ENCODE measurements at regions not wholly inside any gene's neighbourhood (a gene's known extent, or its start where the extent isn't known, plus 50 kb on each side); places are given as distances from the start of the nearest gene placed in this dataset.

GRCh38 chr6:92274588-92274987, 1144.8 kb downstream of the EPHA7 start:
- H3K27me3 ChIP-seq (ENCODE audit: low read length), result no peaks in the 10 kb centered on the region
- H3K4me1 ChIP-seq (ENCODE audit: insufficient read depth, low read length), result no peaks in the 10 kb centered on the region
- no peak for TF ChIP-seq EZH2 (IDR thresholded peaks at IDR 0.05; ENCODE audit: low read length, unreplicated experiment)
- no peak for TF ChIP-seq EZH2phosphoT487 (IDR thresholded peaks at IDR 0.05; ENCODE audit: borderline replicate concordance, low read length)
- no peak for TF ChIP-seq CTCF (conservative IDR thresholded peaks at IDR 0.05; ENCODE audit: low read depth, low read length)
- no peak overlapping the region for H3K4me2 ChIP-seq (ENCODE audit: low read length)
- no peak overlapping the region for H3K9ac ChIP-seq (ENCODE audit: low read length)
- no peaks in the 10 kb centered on the region for H3K79me2 ChIP-seq (ENCODE audit: low read length)
- no TSS peak for BruUV-seq (replicated peaks)
- no peak overlapping the region for H3K27ac ChIP-seq (ENCODE audit: low read length)
- H2AFZ ChIP-seq (ENCODE audit: low read length), result no peak overlapping the region
- no peaks in the 10 kb centered on the region for H3K9me3 ChIP-seq (ENCODE audit: low read length)
- no peak for ATAC-seq
- no peaks in the 10 kb centered on the region for H4K20me1 ChIP-seq (ENCODE audit: low read length)
- intact Hi-C loops (cut with micrococcal nuclease), result no loop called here
- H3F3A ChIP-seq (ENCODE audit: low read length, unreplicated experiment), result no peaks in the 10 kb centered on the region
- H3K4me3 ChIP-seq (ENCODE audit: low read length), result no peak overlapping the region
- ChIA-PET CTCF (no interaction called here), POLR2A (ENCODE audit: unreplicated experiment) (no interaction called here)
- no peaks in the 10 kb centered on the region for H3K36me3 ChIP-seq (ENCODE audit: low read depth, low read length)
- H3K9me2 ChIP-seq (replicated peaks; ENCODE audit: low read length), result no peaks in the 10 kb centered on the region
- no peak for DNase-seq

GRCh38 chr6:92273694-92274093, 1145.7 kb downstream of the EPHA7 start:
- no peaks in the 10 kb centered on the region for H3F3A ChIP-seq (ENCODE audit: low read length, unreplicated experiment)
- no peaks in the 10 kb centered on the region for H3K79me2 ChIP-seq (ENCODE audit: low read length)
- intact Hi-C loops (cut with micrococcal nuclease), result no loop called here
- POLR2A ChIA-PET (ENCODE audit: unreplicated experiment), result no interaction called here
- H3K9ac ChIP-seq (ENCODE audit: low read length), result no peak overlapping the region
- BruUV-seq (replicated peaks), result no TSS peak
- H3K9me3 ChIP-seq (ENCODE audit: low read length), result no peaks in the 10 kb centered on the region
- no peak overlapping the region for H3K4me2 ChIP-seq (ENCODE audit: low read length)
- CTCF ChIA-PET, result no interaction called here
- H2AFZ ChIP-seq (ENCODE audit: low read length), result no peak overlapping the region
- no peak overlapping the region for H3K4me3 ChIP-seq (ENCODE audit: low read length)
- H3K4me1 ChIP-seq (ENCODE audit: insufficient read depth, low read length), result no peaks in the 10 kb centered on the region
- H3K36me3 ChIP-seq (ENCODE audit: low read depth, low read length), result no peaks in the 10 kb centered on the region
- no peak for TF ChIP-seq CTCF (conservative IDR thresholded peaks at IDR 0.05; ENCODE audit: low read depth, low read length)
- no peak for TF ChIP-seq EZH2phosphoT487 (IDR thresholded peaks at IDR 0.05; ENCODE audit: borderline replicate concordance, low read length)
- TF ChIP-seq EZH2 (IDR thresholded peaks at IDR 0.05; ENCODE audit: low read length, unreplicated experiment), result no peak
- H3K9me2 ChIP-seq (replicated peaks; ENCODE audit: low read length), result no peaks in the 10 kb centered on the region
- no peak overlapping the region for H3K27ac ChIP-seq (ENCODE audit: low read length)
- no peaks in the 10 kb centered on the region for H4K20me1 ChIP-seq (ENCODE audit: low read length)
- ATAC-seq, result no peak
- DNase-seq, result no peak
- no peaks in the 10 kb centered on the region for H3K27me3 ChIP-seq (ENCODE audit: low read length)

GRCh38 chr6:92271091-92271490, 1148.3 kb downstream of the EPHA7 start:
- no peak for DNase-seq
- no peaks in the 10 kb centered on the region for H3K9me2 ChIP-seq (replicated peaks; ENCODE audit: low read length)
- no peak overlapping the region for H2AFZ ChIP-seq (ENCODE audit: low read length)
- H3F3A ChIP-seq (ENCODE audit: low read length, unreplicated experiment), result no peaks in the 10 kb centered on the region
- TF ChIP-seq CTCF (conservative IDR thresholded peaks at IDR 0.05; ENCODE audit: low read depth, low read length), result no peak
- TF ChIP-seq EZH2phosphoT487 (IDR thresholded peaks at IDR 0.05; ENCODE audit: borderline replicate concordance, low read length), result no peak
- TF ChIP-seq EZH2 (IDR thresholded peaks at IDR 0.05; ENCODE audit: low read length, unreplicated experiment), result no peak
- H3K9me3 ChIP-seq (ENCODE audit: low read length), result no peaks in the 10 kb centered on the region
- no peaks in the 10 kb centered on the region for H4K20me1 ChIP-seq (ENCODE audit: low read length)
- ChIA-PET POLR2A (ENCODE audit: unreplicated experiment) (no interaction called here), CTCF (no interaction called here)
- no TSS peak for BruUV-seq (replicated peaks)
- H3K4me1 ChIP-seq (ENCODE audit: insufficient read depth, low read length), result no peaks in the 10 kb centered on the region
- H3K9ac ChIP-seq (ENCODE audit: low read length), result no peak overlapping the region
- H3K36me3 ChIP-seq (ENCODE audit: low read depth, low read length), result no peaks in the 10 kb centered on the region
- no peak overlapping the region for H3K4me3 ChIP-seq (ENCODE audit: low read length)
- no peak overlapping the region for H3K27ac ChIP-seq (ENCODE audit: low read length)
- intact Hi-C loops (cut with micrococcal nuclease), result no loop called here
- H3K27me3 ChIP-seq (ENCODE audit: low read length), result no peaks in the 10 kb centered on the region
- ATAC-seq, result no peak
- H3K79me2 ChIP-seq (ENCODE audit: low read length), result no peaks in the 10 kb centered on the region
- H3K4me2 ChIP-seq (ENCODE audit: low read length), result no peak overlapping the region

Data from PC-3 (cell line).